ENCODE measurements at regions not wholly inside any gene's neighbourhood (a gene's known extent, or its start where the extent isn't known, plus 50 kb on each side); places are given as distances from the start of the nearest gene placed in this dataset.

- no peak for TF ChIP-seq CTCF (IDR thresholded peaks at IDR 0.05)
- TF ChIP-seq POLR2AphosphoS5 (IDR thresholded peaks at IDR 0.05; ENCODE audit: low read depth, low read length) = no peak
- no peak for TF ChIP-seq GABPA (IDR thresholded peaks at IDR 0.05; ENCODE audit: low read depth)
- no peak for TF ChIP-seq MEF2A (IDR thresholded peaks at IDR 0.05; ENCODE audit: borderline replicate concordance, low read depth)
- no peak for TF ChIP-seq USF2 (IDR thresholded peaks at IDR 0.05; ENCODE audit: borderline replicate concordance, low read depth, low read length)
Measured at GRCh38 chr6:69456086-69456485, 340.7 kb downstream of the LMBRD1 start.
